ENCODE measurements at regions not wholly inside any gene's neighbourhood (a gene's known extent, or its start where the extent isn't known, plus 50 kb on each side); places are given as distances from the start of the nearest gene placed in this dataset.
"Not testable (repeated sequence)": the region's sequence is repeated elsewhere in the genome, so short reads cannot be mapped to it uniquely, and the experiment has no call there.

- no peaks in the 10 kb centered on the region for H3K36me3 ChIP-seq (ENCODE audit: control insufficient read depth in 5 of 5, insufficient read depth in 5 of 5, low read length in 5 of 5)
- H3K9me3 ChIP-seq (ENCODE audit: control insufficient read depth in 5 of 5, low read length in 5 of 5): no peaks in the 10 kb centered on the region
- H3K4me1 ChIP-seq (ENCODE audit: control insufficient read depth in 5 of 5, insufficient read depth in 5 of 5, low read length in 5 of 5): no peaks in the 10 kb centered on the region
- H3K27ac ChIP-seq (ENCODE audit: low read depth, low read length): no peak overlapping the region
- peaks cover 3 to 11% (median 6%) of the 10 kb centered on the region in 5 donors for H3K27me3 ChIP-seq (ENCODE audit: control insufficient read depth in 5 of 5, insufficient read depth in 4 of 5, low read length in 5 of 5)
- no peak overlapping the region for H3K4me3 ChIP-seq (ENCODE audit: low read depth in 1 of 5, low read length in 5 of 5)
- H3K9ac ChIP-seq (ENCODE audit: low read length in 5 of 5): no peak overlapping the region
Observed at GRCh38 chr9:87195306-87195705, 248.0 kb upstream of the GAS1 start.

GRCh38 chr9:87197349-87198130 is 250.2 kb upstream of the GAS1 start:
- peaks cover 3 to 11% (median 6%) of the 10 kb centered on the region in 5 donors for H3K27me3 ChIP-seq (ENCODE audit: control insufficient read depth in 5 of 5, insufficient read depth in 4 of 5, low read length in 5 of 5)
- H3K4me3 ChIP-seq (ENCODE audit: low read depth in 1 of 5, low read length in 5 of 5): no peak overlapping the region
- no peaks in the 10 kb centered on the region for H3K4me1 ChIP-seq (ENCODE audit: control insufficient read depth in 5 of 5, insufficient read depth in 5 of 5, low read length in 5 of 5)
- no peak overlapping the region for H3K27ac ChIP-seq (ENCODE audit: low read depth, low read length)
- no peaks in the 10 kb centered on the region for H3K9me3 ChIP-seq (ENCODE audit: control insufficient read depth in 5 of 5, low read length in 5 of 5)
- H3K9ac ChIP-seq (ENCODE audit: low read length in 5 of 5): no peak overlapping the region
- H3K36me3 ChIP-seq (ENCODE audit: control insufficient read depth in 5 of 5, insufficient read depth in 5 of 5, low read length in 5 of 5): no peaks in the 10 kb centered on the region

GRCh38 chr9:87198716-87199115 is 251.4 kb upstream of the GAS1 start:
- H3K9ac ChIP-seq (ENCODE audit: low read length in 5 of 5): no peak overlapping the region
- H3K4me3 ChIP-seq (ENCODE audit: low read depth in 1 of 5, low read length in 5 of 5): no peak overlapping the region
- H3K27ac ChIP-seq (ENCODE audit: low read depth, low read length): no peak overlapping the region
- no peaks in the 10 kb centered on the region for H3K36me3 ChIP-seq (ENCODE audit: control insufficient read depth in 5 of 5, insufficient read depth in 5 of 5, low read length in 5 of 5)
- peaks cover 3 to 11% (median 6%) of the 10 kb centered on the region in 5 donors for H3K27me3 ChIP-seq (ENCODE audit: control insufficient read depth in 5 of 5, insufficient read depth in 4 of 5, low read length in 5 of 5)
- H3K4me1 ChIP-seq (ENCODE audit: control insufficient read depth in 5 of 5, insufficient read depth in 5 of 5, low read length in 5 of 5): no peaks in the 10 kb centered on the region
- no peaks in the 10 kb centered on the region for H3K9me3 ChIP-seq (ENCODE audit: control insufficient read depth in 5 of 5, low read length in 5 of 5)

DNA sequence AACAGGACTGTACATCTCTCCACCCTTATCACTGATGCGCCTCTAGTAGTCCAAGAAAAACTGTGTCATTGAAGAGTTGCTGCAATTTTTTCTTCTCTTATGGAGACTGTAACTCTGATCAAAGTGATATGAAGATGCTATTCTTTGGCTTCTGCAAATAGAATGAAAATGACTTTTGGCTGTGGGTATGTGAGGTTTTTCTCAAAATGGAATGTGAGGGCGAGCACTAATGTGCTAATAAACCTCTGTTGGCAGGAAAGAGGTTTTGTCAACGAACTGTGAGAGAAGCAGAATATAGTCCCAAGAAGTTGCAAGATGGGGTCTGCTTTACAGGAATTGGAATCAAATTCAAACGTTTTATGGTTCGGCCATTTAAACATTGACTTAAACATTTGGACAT is 252.0 kb upstream of the GAS1 start:
- no peak overlapping the region for H3K27ac ChIP-seq (ENCODE audit: low read depth, low read length)

DNA sequence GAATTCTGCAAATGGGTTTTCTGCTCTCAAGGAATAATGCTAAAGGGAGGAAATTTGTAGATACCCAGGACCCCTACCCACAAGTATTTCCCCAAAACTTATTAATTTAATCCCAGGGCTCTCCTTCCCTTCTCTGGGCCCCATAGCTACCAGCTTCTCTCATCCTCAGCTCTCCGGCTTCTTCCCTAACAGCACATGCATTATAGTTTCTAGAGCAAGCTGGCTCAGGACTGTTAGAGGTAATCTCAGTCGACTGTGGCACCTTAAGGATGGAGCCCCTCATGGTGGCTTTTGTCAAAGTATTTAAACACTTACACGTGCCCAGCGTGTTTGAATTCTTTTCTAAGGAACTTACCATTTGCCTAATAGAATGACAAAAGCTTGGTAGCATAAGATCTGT is 252.5 kb upstream of the GAS1 start:
- Histone ChIP-seq H3K9me3 (ENCODE audit: control insufficient read depth in 5 of 5, low read length in 5 of 5) (no peaks in the 10 kb centered on the region), H3K4me1 (ENCODE audit: control insufficient read depth in 5 of 5, insufficient read depth in 5 of 5, low read length in 5 of 5) (no peaks in the 10 kb centered on the region), H3K27me3 (ENCODE audit: control insufficient read depth in 5 of 5, insufficient read depth in 4 of 5, low read length in 5 of 5) (peaks cover under 1 to 11% (median 6%) of the 10 kb centered on the region in 5 donors), H3K9ac (ENCODE audit: low read length in 5 of 5) (no peak overlapping the region), H3K27ac (ENCODE audit: low read depth, low read length) (no peak overlapping the region), H3K36me3 (ENCODE audit: control insufficient read depth in 5 of 5, insufficient read depth in 5 of 5, low read length in 5 of 5) (no peaks in the 10 kb centered on the region), H3K4me3 (ENCODE audit: low read depth in 1 of 5, low read length in 5 of 5) (no peak overlapping the region)

More for the DNA sequence above, 252.0 kb upstream of the GAS1 start:
- Histone ChIP-seq H3K9me3 (ENCODE audit: control insufficient read depth in 5 of 5, low read length in 5 of 5) (no peaks in the 10 kb centered on the region), H3K9ac (ENCODE audit: low read length in 5 of 5) (no peak overlapping the region), H3K27me3 (ENCODE audit: control insufficient read depth in 5 of 5, insufficient read depth in 4 of 5, low read length in 5 of 5) (peaks cover 3 to 11% (median 6%) of the 10 kb centered on the region in 5 donors), H3K36me3 (ENCODE audit: control insufficient read depth in 5 of 5, insufficient read depth in 5 of 5, low read length in 5 of 5) (no peaks in the 10 kb centered on the region), H3K4me3 (ENCODE audit: low read depth in 1 of 5, low read length in 5 of 5) (no peak overlapping the region), H3K4me1 (ENCODE audit: control insufficient read depth in 5 of 5, insufficient read depth in 5 of 5, low read length in 5 of 5) (no peaks in the 10 kb centered on the region)

DNA sequence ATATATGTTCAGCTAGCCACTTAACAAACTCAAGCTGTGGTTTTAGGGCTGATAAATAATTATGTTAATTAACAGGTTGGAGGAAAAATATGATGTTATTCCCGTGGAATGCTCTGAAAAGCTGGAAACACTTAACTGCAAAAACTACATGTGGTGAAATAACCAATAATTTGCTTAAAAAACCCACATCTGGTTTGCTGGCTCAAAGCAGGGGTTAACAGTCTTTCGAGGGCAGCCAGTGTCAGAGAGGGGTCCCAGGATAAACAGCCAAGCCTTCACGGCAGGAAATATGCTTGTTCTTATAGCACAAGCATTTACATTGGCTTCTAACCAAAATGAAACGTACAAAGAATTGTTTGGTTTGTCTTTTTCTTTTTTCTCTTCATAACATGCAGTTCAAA is 254.0 kb upstream of the GAS1 start:
- Histone ChIP-seq H3K4me3 (ENCODE audit: low read depth in 1 of 5, low read length in 5 of 5) (no peak overlapping the region), H3K9ac (ENCODE audit: low read length in 5 of 5) (no peak overlapping the region), H3K36me3 (ENCODE audit: control insufficient read depth in 5 of 5, insufficient read depth in 5 of 5, low read length in 5 of 5) (no peaks in the 10 kb centered on the region), H3K27ac (ENCODE audit: low read depth, low read length) (no peak overlapping the region), H3K27me3 (ENCODE audit: control insufficient read depth in 5 of 5, insufficient read depth in 4 of 5, low read length in 5 of 5) (peaks cover 0 to 11% (median 6%) of the 10 kb centered on the region in 5 donors), H3K4me1 (ENCODE audit: control insufficient read depth in 5 of 5, insufficient read depth in 5 of 5, low read length in 5 of 5) (no peaks in the 10 kb centered on the region), H3K9me3 (ENCODE audit: control insufficient read depth in 5 of 5, low read length in 5 of 5) (no peaks in the 10 kb centered on the region)

- no peaks in the 10 kb centered on the region for H3K36me3 ChIP-seq (ENCODE audit: control insufficient read depth in 5 of 5, insufficient read depth in 5 of 5, low read length in 5 of 5)
- no peaks in the 10 kb centered on the region for H3K27me3 ChIP-seq (ENCODE audit: control insufficient read depth in 5 of 5, insufficient read depth in 4 of 5, low read length in 5 of 5)
- H3K9me3 ChIP-seq (ENCODE audit: control insufficient read depth in 5 of 5, low read length in 5 of 5): no peaks in the 10 kb centered on the region
- no peak overlapping the region for H3K4me3 ChIP-seq (ENCODE audit: low read depth in 1 of 5, low read length in 5 of 5)
- H3K4me1 ChIP-seq (ENCODE audit: control insufficient read depth in 5 of 5, insufficient read depth in 5 of 5, low read length in 5 of 5): no peaks in the 10 kb centered on the region
- no peak overlapping the region for H3K27ac ChIP-seq (ENCODE audit: low read depth, low read length)
- no peak overlapping the region for H3K9ac ChIP-seq (ENCODE audit: low read length in 5 of 5)
Observed at GRCh38 chr9:87206064-87206661, 258.9 kb upstream of the GAS1 start.

DNA sequence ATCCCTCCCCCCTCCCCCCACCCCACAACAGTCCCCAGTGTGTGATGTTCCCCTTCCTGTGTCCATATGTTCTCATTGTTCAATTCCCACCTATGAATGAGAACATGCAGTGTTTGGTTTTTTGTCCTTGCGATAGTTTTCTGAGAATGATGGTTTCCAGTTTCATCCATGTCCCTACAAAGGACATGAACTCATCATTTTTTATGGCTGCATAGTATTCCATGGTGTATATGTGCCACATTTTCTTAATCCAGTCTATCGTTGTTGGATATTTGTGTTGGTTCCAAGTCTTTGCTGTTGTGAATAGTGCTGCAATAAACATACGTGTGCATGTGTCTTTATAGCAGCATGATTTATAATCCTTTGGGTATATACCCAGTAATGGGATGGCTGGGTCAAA is 263.4 kb upstream of the GAS1 start:
- H3K4me3 ChIP-seq (ENCODE audit: low read depth in 1 of 5, low read length in 5 of 5); H3K9ac ChIP-seq (ENCODE audit: low read length in 5 of 5); H3K36me3 ChIP-seq (ENCODE audit: control insufficient read depth in 5 of 5, insufficient read depth in 5 of 5, low read length in 5 of 5); H3K27me3 ChIP-seq (ENCODE audit: control insufficient read depth in 5 of 5, insufficient read depth in 4 of 5, low read length in 5 of 5); H3K27ac ChIP-seq (ENCODE audit: low read depth, low read length); H3K9me3 ChIP-seq (ENCODE audit: control insufficient read depth in 5 of 5, low read length in 5 of 5); H3K4me1 ChIP-seq (ENCODE audit: control insufficient read depth in 5 of 5, insufficient read depth in 5 of 5, low read length in 5 of 5): not testable (repeated sequence)

- no peaks in the 10 kb centered on the region for H3K27me3 ChIP-seq (ENCODE audit: control insufficient read depth in 5 of 5, insufficient read depth in 4 of 5, low read length in 5 of 5)
- no peaks in the 10 kb centered on the region for H3K4me1 ChIP-seq (ENCODE audit: control insufficient read depth in 5 of 5, insufficient read depth in 5 of 5, low read length in 5 of 5)
- no peaks in the 10 kb centered on the region for H3K36me3 ChIP-seq (ENCODE audit: control insufficient read depth in 5 of 5, insufficient read depth in 5 of 5, low read length in 5 of 5)
- no peak overlapping the region for H3K4me3 ChIP-seq (ENCODE audit: low read depth in 1 of 5, low read length in 5 of 5)
- H3K9me3 ChIP-seq (ENCODE audit: control insufficient read depth in 5 of 5, low read length in 5 of 5): no peaks in the 10 kb centered on the region
- no peak overlapping the region for H3K9ac ChIP-seq (ENCODE audit: low read length in 5 of 5)
- no peak overlapping the region for H3K27ac ChIP-seq (ENCODE audit: low read depth, low read length)
Observed at GRCh38 chr9:87211669-87212068, 264.4 kb upstream of the GAS1 start.

GRCh38 chr9:87212605-87213021 is 265.3 kb upstream of the GAS1 start:
- Histone ChIP-seq H3K27me3 (ENCODE audit: control insufficient read depth in 5 of 5, insufficient read depth in 4 of 5, low read length in 5 of 5) (peaks cover 0 to 2% (median 0%) of the 10 kb centered on the region in 5 donors), H3K9ac (ENCODE audit: low read length in 5 of 5) (no peak overlapping the region), H3K36me3 (ENCODE audit: control insufficient read depth in 5 of 5, insufficient read depth in 5 of 5, low read length in 5 of 5) (no peaks in the 10 kb centered on the region), H3K4me1 (ENCODE audit: control insufficient read depth in 5 of 5, insufficient read depth in 5 of 5, low read length in 5 of 5) (no peaks in the 10 kb centered on the region), H3K9me3 (ENCODE audit: control insufficient read depth in 5 of 5, low read length in 5 of 5) (no peaks in the 10 kb centered on the region), H3K4me3 (ENCODE audit: low read depth in 1 of 5, low read length in 5 of 5) (no peak overlapping the region), H3K27ac (ENCODE audit: low read depth, low read length) (no peak overlapping the region)
